ENCODE measurements at regions not wholly inside any gene's neighbourhood (a gene's known extent, or its start where the extent isn't known, plus 50 kb on each side); places are given as distances from the start of the nearest gene placed in this dataset.

DNA sequence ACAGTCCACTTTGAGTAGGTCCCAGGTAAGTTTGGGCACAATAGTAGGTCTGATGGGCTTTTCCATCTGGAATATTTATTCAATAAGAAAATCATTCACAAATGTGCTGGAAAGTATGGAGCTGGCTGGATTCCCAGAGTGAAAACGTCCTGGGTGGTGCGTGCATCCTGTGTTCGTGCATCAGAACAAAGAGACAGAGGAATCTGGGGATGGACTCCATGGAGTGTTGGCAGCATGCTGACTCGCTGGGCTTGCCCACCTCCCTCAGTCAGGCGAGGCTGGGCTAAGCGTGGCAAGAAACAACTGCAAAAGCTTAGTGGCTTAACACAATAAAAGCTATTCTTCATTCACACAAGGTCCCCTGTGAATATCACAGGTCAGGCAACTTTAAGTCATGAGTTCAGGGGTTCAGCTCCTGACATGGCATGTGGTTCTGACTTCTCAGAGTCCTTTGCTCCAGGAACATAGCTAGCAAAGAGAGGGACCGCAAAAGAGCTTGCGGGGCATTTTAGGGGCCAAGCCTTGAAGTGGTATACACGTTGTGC is 151.6 kb upstream of the ZNF644 start:
- H3K36me3 ChIP-seq, result no peaks in the 10 kb centered on the region
- no peak overlapping the region for H3K27ac ChIP-seq
- no peak for DNase-seq (ENCODE audit: low spot score)
- H3K4me1 ChIP-seq (ENCODE audit: control insufficient read depth in 1 of 2, low read depth in 2 of 2), result no peaks in the 10 kb centered on the region
- no peak overlapping the region for H3K4me3 ChIP-seq
- TF ChIP-seq, protein P1, sequence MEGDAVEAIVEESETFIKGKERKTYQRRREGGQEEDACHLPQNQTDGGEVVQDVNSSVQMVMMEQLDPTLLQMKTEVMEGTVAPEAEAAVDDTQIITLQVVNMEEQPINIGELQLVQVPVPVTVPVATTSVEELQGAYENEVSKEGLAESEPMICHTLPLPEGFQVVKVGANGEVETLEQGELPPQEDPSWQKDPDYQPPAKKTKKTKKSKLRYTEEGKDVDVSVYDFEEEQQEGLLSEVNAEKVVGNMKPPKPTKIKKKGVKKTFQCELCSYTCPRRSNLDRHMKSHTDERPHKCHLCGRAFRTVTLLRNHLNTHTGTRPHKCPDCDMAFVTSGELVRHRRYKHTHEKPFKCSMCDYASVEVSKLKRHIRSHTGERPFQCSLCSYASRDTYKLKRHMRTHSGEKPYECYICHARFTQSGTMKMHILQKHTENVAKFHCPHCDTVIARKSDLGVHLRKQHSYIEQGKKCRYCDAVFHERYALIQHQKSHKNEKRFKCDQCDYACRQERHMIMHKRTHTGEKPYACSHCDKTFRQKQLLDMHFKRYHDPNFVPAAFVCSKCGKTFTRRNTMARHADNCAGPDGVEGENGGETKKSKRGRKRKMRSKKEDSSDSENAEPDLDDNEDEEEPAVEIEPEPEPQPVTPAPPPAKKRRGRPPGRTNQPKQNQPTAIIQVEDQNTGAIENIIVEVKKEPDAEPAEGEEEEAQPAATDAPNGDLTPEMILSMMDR (IDR thresholded peaks at IDR 0.05), result no peak
- no peaks in the 10 kb centered on the region for H3K27me3 ChIP-seq (replicated peaks; ENCODE audit: insufficient read depth)
- ATAC-seq (ENCODE audit: insufficient number of reproducible peaks, low FRiP score, low read depth), result no peak
- H3K9me3 ChIP-seq, result no peaks in the 10 kb centered on the region

DNA sequence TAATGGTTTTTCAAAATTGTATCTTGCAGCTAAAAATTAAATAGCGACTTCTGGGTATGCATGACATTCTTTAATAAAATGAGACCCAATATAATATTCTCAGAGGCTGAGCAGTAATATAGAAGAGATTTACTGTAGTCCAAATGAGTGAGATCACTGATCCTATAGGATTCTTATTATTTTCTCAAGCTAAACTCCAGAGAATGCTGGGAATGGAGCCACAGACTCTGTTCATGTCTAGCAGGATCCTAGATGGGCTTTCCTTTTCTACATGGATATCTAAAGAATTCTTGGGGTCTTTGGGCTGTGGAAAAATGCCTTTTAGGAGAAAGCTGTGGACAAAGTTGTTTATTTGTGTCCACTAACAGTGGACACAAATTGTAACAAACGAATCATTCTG is 150.7 kb upstream of the ZNF644 start:
- Histone ChIP-seq H3K4me1 (ENCODE audit: control insufficient read depth in 1 of 2, low read depth in 2 of 2) (no peaks in the 10 kb centered on the region), H3K4me3 (no peak overlapping the region), H3K36me3 (no peaks in the 10 kb centered on the region), H3K27me3 (replicated peaks; ENCODE audit: insufficient read depth) (no peaks in the 10 kb centered on the region), H3K9me3 (no peaks in the 10 kb centered on the region), H3K27ac (no peak overlapping the region)
- DNase-seq (ENCODE audit: low spot score) (no peak), ATAC-seq (ENCODE audit: insufficient number of reproducible peaks, low FRiP score, low read depth) (no peak)
- TF ChIP-seq, protein P1 (IDR thresholded peaks at IDR 0.05), result no peak

- ATAC-seq (ENCODE audit: insufficient number of reproducible peaks, low FRiP score, low read depth), result no peak
- Histone ChIP-seq H3K4me1 (ENCODE audit: control insufficient read depth in 1 of 2, low read depth in 2 of 2) (no peaks in the 10 kb centered on the region), H3K4me3 (no peak overlapping the region), H3K27ac (no peak overlapping the region), H3K36me3 (no peaks in the 10 kb centered on the region), H3K27me3 (replicated peaks; ENCODE audit: insufficient read depth) (no peaks in the 10 kb centered on the region), H3K9me3 (no peaks in the 10 kb centered on the region)
- TF ChIP-seq, protein P1 (IDR thresholded peaks at IDR 0.05), result no peak
- no peak for DNase-seq (ENCODE audit: low spot score)
Observed at GRCh38 chr1:91171898-91172297, 150.1 kb upstream of the ZNF644 start.

DNA sequence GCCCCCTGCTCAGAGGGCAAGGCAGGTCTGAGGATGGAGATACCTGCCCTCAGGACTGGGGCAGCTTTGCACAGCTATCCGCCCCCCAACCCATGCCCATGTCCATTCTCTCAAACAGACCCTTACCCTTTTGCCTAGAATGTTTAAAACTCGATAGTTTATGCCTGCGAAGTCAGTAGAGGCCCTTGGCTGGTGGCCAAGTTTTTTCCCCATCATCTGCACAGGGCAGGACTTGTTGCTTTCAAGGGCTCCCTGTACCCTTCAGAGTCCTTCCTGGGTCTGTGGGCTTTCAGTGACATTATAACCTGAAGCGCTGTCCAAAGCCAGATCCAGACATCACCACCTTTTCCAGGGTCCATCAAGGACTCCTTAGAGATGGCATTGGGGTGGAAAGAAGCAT is 148.7 kb upstream of the ZNF644 start:
- Histone ChIP-seq H3K27ac (no peak overlapping the region), H3K4me3 (no peak overlapping the region), H3K36me3 (no peaks in the 10 kb centered on the region), H3K9me3 (no peaks in the 10 kb centered on the region), H3K27me3 (replicated peaks; ENCODE audit: insufficient read depth) (no peaks in the 10 kb centered on the region), H3K4me1 (ENCODE audit: control insufficient read depth in 1 of 2, low read depth in 2 of 2) (no peaks in the 10 kb centered on the region)
- ATAC-seq (ENCODE audit: insufficient number of reproducible peaks, low FRiP score, low read depth), result no peak
- TF ChIP-seq, protein P1 (IDR thresholded peaks at IDR 0.05), result no peak
- no peak for DNase-seq (ENCODE audit: low spot score)

DNA sequence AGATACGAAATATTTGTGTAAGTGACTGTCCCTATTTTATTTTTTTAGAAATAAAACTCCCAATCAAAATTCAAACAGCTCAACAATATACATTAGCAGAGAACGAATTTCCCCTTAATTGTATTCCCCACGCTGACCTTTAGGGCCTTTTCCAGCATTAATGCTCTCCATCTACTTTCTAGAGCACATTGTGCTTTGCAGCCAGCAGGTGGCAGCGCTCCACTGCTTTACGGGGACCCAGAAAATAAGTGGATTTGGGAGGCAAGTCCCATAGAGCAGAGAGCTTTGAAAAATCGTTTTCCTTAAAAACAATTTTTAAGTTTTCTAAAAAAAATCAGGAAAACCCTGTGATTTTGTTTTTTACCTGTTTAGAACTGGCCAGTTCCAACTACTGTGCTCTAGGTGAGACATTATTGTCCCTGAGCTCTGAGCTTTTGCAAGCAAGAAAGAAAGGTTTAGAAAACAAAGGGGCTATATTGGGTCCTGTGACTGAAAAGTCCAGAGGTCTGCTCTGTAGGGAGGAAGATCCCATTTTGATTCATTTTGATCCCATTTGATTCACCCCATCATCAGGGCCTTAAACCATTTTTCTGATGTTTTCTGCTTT is 144.4 kb upstream of the ZNF644 start:
- TF ChIP-seq, protein P1 (IDR thresholded peaks at IDR 0.05), result peak; percentile 56
- H3K4me1 ChIP-seq (ENCODE audit: control insufficient read depth in 1 of 2, low read depth in 2 of 2), result no peaks in the 10 kb centered on the region
- no peaks in the 10 kb centered on the region for H3K9me3 ChIP-seq
- H3K27me3 ChIP-seq (replicated peaks; ENCODE audit: insufficient read depth), result no peaks in the 10 kb centered on the region
- ATAC-seq (ENCODE audit: insufficient number of reproducible peaks, low FRiP score, low read depth) (no peak), DNase-seq (ENCODE audit: low spot score) (no peak)
- H3K4me3 ChIP-seq, result no peak overlapping the region
- no peaks in the 10 kb centered on the region for H3K36me3 ChIP-seq
- H3K27ac ChIP-seq, result no peak overlapping the region

Data from thoracic aorta (tissue), 2 donors.